HepG2 (cell line): ENCODE measurements at regions not wholly inside any gene's neighbourhood (a gene's known extent, or its start where the extent isn't known, plus 50 kb on each side); places are given as distances from the start of the nearest gene placed in this dataset.

Source experiments
- RFXANK ChIP-seq: IDR thresholded peaks from 2 replicates; pipeline ENCODE4 v1.6.1; 2016
- UBTF ChIP-seq: sonication (generic); formaldehyde crosslinking; IDR thresholded peaks from 2 replicates; pipeline ENCODE4 v1.4.0; 2020; ENCODE audit warnings: mild to moderate bottlenecking, missing genetic modification reagents
- ZNF276 ChIP-seq: sonication (generic); formaldehyde crosslinking; IDR thresholded peaks from 2 replicates; pipeline ENCODE4 v1.4.0; 2020; ENCODE audit warnings: mild to moderate bottlenecking, low read depth, missing genetic modification reagents
- ZNF280D ChIP-seq: sonication (generic); formaldehyde crosslinking; IDR thresholded peaks from 2 replicates; pipeline ENCODE4 v1.5.1; 2020; ENCODE audit warnings: mild to moderate bottlenecking, missing genetic modification reagents
- ZNF563 ChIP-seq: sonication (generic); formaldehyde crosslinking; IDR thresholded peaks from 2 replicates; pipeline ENCODE4 v1.8.0; 2022; ENCODE audit warnings: mild to moderate bottlenecking, moderate library complexity, missing genetic modification reagents
- ZNF577 ChIP-seq: sonication (generic); formaldehyde crosslinking; IDR thresholded peaks from 2 replicates; pipeline ENCODE4 v1.4.0; 2020; ENCODE audit warnings: mild to moderate bottlenecking, low read depth, missing genetic modification reagents, borderline replicate concordance
- ZNF589 ChIP-seq: sonication (generic); formaldehyde crosslinking; conservative IDR thresholded peaks from 2 replicates; pipeline ENCODE4 v1.8.0; 2022; ENCODE audit warnings: mild to moderate bottlenecking, moderate library complexity, missing genetic modification reagents
- ZNF674 ChIP-seq: sonication (generic); formaldehyde crosslinking; IDR thresholded peaks from 2 replicates; pipeline ENCODE4 v1.5.0; 2020; ENCODE audit warnings: low read depth, mild to moderate bottlenecking, missing genetic modification reagents
- ZSCAN30 ChIP-seq: sonication (generic); formaldehyde crosslinking; IDR thresholded peaks from 2 replicates; pipeline ENCODE4 v1.5.0; 2020; ENCODE audit warnings: mild to moderate bottlenecking, missing genetic modification reagents

GRCh38 chr10:33498391-33498891 lies 164.0 kb upstream of the NRP1 start (continued):
- TF ChIP-seq UBTF (CRISPR knock-in tag) (no peak), RFXANK (CRISPR knock-in tag) (no peak), ZSCAN30 (no peak), ZNF276 (no peak), ZNF577 (CRISPR knock-in tag) (no peak), ZNF674 (CRISPR knock-in tag) (no peak), ZNF563 (no peak), ZNF589 (no peak), ZNF280D (no peak)
